NCI-H774 (cell line): ENCODE measurements at regions not wholly inside any gene's neighbourhood (a gene's known extent, or its start where the extent isn't known, plus 50 kb on each side); places are given as distances from the start of the nearest gene placed in this dataset.

Experiments
- DNase-seq: peaks from one replicate; lab custom pipeline; 2025; lab: John Stamatoyannopoulos, UW

DNA sequence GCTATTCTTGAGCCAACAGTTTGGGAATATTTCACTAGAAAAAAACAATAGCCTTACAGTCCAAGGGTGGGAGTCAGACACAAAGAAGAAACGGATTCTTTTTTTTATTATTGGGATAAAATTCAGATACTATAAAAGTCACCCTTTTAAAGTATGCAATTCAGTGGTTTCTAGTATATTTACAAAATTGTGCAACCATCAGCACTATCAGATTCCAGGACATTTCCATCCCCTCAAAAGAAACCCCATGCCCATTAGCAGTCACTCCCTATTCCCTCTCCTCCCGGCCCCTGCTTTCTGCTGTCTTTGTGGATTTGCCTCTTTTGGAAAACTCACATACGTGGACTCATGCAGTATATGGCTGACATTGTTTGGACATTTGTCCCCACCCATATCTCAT, 134.4 kb downstream of the C16orf95 start:
- DNase-seq: no peak

DNA sequence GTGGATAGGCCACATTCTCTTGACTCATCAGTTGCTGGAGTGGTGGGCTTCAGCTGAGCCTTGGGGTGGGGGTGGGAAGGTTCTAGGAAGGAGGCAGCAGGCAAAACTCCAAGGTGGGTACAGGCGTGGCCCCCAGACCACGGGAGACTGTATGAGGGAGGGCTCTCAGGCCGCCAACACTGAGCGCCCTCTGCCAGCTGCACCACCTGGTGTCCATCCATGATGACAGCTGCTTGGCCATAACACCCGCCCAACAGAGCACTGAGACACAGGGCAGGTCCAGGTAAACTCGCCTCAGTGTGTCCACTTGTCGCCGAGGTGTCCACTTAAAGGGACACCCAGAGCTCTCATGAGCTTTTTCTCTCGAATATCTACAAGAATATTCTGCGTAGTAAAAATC, 133.5 kb downstream of the C16orf95 start:
- no peak for DNase-seq

DNA sequence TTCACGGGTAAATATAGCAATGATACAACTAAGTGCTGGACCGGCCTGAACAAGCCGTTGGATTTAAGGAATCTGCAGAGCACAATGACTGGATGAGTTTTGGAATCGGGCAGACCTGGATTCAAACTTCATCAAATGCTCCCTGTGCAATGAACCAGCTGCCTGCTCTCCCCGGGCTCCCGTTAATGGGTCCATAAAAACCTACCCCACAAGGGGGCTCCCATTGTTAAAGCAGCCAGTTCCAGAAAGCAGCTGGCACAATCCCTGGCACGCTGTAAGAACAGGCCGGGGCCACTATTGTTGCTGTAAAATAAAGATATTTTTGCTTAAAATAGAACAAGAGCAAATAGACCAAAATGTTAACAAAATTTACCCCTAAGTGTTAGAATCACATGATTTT, 131.9 kb downstream of the C16orf95 start:
- DNase-seq: no peak

DNA sequence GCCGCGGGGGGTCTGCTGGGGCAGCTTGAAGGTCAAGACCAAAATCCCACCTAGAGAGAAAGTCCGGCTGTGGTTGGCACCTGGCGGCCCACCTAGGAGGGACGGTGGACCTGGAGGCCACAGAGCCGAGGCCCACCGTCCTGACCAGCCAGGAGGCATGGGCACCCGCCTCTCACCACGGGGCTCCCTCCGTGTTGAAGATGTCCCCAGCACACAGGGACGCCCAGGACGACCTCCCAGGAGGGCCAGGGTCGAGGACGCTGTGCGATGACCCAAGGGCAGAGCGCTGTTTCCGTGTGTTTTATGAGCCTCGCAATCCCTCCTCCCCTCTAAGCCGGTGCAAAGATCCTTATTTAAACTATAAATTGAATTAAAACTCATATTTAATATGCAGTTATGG, 131.2 kb downstream of the C16orf95 start:
- no peak for DNase-seq

DNA sequence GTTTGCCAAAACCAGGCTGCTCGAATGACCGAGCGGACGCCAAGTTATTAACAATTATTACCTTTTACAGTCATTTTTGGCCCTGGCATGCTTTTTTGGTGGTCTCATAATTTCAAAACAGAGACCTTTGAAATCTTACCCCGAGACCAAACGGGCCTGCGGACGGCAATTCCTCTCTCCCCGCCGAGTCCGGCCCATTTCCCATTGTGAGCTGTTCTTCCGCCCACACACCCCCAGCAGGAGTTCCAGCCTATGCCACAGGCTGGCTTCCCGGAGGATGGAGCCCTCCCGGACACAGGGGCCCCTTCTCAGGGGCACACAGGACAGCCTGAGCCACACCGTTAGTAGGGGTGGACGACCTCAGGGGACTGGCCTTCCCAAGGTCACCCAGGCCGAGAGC, 130.7 kb downstream of the C16orf95 start:
- no peak for DNase-seq

DNA sequence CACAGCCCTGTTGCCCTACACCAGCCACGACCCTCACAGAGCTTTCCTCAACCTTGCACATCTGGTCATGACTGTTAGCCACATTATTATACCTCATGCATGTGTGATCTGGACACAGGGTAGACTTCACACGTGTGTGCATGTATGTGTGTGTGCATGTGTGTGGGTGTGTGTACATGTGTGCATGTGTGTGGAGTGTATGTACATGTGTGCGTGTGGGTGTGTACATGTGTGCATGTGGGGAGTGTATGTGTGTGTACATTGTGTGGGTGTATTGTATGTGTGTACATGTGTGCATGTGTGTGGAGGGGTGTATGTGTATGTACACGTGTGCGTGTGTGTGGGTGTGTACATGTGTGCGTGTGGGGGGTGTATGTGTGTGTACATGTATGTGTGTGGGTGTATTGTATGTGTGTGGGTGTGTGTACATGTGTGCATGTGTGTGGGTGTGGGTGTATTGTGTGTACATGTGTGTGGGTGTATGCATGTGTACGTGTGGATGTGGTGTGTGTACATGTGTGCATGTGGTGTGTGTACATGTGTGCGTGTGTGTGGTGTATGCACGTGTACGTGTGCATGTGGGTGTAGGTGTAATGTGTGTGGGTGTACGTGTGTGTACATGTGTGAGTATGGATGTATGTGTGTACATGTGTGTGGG, 130.2 kb downstream of the C16orf95 start:
- no peak for DNase-seq

DNA sequence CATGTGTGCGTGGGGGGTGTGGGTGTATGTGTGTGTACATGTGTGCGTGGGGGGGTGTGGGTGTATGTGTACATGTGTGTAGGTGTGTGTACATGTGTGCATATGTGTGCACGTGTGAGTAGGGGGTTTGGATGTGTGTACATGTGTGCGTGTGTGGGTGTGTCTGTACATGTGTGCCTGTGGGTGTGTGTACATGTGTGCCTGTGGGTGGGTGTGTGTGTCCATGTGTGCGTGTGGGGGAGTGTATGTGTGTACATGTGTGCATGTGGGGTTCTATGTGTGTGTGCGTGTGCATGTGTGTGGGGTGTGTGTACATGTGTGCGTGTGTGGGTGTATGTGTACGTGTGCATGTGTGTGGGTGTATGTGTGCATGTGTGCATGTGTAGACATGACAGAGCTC, 129.1 kb downstream of the C16orf95 start:
- DNase-seq: no peak

DNA sequence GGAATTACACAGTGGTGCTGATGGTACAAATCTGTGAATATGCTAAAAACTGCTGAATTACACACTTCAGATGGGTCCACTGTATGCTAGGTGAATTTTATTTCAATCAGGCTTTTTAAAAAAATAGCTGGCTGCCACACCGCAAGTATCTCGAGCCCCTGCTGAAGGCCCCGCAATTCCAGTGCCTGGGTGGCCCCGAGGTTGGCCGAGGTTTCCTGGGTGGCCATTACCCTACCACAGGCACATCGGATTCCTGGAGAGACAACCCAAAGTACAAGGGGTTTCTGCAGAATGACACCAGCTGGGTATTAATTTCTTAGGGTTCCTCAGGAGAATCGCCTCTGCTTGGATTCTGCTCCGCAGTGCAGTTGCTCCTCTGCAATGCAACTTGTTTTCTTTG, 127.8 kb downstream of the C16orf95 start:
- DNase-seq: no peak

DNA sequence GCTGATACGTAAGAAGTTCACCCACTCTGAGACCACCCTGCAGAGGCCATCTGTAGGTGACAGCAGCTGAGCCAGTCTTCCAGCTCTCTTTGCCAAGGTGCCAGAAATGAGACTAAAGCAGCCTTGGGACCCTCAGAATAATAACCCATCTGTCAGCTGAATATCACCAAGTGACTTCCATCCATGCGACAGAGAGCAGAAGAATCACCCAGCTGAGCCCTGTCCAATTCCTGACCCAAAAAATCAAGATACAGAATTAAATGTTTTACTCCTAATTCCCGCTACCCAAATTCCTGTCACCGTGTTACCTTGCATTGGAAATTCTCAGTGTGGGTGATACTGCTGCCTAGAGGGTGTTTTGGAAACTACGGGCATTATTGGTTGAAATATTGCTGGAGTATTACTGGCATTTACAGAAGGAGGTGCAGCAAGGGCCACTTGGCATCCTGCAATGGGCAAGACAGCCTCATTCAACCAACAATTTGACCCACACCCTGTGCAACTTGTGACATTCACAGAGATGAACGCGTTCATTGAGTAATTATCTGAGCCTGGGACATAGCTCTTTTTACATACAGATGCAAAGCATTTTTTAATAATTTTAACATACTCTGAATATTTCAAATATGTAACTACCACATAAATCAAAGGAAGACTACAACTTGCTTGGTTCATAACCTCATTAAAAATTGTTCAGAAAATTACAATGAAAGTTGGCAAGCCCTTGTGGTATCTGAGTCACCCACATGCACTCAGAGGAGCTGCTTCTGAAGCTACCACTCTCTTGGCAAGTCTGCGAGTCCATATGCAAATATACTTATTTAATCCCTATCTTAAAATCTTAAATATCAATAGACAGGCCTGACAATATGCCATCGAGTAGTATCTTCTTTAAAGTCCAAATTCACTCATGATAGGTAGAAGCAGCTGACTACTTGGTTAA, 126.6 kb downstream of the C16orf95 start:
- DNase-seq: no peak

DNA sequence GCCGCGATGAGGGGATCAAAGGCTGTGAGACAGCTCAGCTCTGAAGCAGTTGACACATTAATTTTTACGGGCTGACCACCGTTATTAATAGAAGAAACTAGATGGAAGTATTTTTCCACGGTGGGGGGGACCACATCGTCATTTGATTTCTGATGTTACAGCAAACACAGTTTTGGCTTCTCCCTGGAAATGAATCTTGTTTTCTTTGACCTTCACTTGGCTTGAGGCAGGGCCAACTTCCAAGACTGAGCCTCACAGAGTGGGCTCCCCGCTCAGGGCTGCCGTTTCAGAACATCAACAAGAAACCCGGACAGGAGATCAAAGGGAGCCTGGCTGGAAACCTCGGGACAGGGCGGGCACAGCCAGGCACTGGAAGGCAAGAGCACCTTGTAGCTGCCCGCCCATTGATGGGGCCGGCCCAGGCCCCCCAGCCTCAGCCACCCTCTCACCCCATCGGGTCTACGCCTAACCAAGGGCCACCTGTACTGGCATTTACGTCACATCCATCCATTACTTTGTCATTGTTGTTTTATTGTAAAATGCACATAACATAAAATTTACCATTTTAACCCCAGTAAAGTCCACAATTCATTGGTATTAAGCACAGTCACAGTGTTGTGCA, 124.6 kb downstream of the C16orf95 start:
- DNase-seq: no peak

DNA sequence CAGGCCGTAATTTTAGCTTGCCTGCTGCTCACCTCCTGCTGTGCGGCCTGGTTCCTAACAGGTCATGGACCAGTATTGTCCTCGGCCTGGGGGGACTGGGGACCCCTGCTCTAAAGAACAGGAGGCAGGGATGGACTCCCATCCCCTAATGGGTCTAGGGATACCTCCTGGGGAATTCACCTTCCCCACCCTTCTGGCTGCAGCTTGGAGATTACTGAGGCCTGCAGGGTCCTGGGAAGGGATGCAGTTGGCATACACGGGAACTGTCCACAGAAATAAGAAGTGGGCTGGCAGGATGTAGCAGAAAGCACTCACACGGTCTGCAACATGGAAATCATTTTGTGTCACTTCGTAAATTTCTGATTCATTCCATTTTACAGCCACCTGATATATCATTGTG, 123.0 kb downstream of the C16orf95 start:
- no peak for DNase-seq

DNA sequence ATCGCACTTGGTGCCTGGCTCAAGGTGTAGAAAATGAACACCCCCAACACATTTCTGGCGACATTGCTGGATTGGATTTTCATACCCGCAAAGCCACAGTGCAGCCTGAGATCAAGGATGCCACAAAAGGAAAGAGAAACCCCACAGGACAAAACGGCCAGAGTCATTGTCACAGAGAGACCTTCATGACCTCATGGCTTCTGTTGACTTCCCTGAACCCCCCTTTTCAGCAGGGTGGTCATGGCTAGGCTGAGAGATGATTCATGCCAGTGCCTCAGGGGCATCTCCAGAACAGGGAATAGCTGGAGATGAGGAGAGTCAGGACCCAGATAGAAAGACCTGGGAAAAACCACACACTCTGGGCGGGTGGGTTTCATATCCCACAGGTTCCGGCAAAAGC, 122.0 kb downstream of the C16orf95 start:
- DNase-seq: no peak

DNA sequence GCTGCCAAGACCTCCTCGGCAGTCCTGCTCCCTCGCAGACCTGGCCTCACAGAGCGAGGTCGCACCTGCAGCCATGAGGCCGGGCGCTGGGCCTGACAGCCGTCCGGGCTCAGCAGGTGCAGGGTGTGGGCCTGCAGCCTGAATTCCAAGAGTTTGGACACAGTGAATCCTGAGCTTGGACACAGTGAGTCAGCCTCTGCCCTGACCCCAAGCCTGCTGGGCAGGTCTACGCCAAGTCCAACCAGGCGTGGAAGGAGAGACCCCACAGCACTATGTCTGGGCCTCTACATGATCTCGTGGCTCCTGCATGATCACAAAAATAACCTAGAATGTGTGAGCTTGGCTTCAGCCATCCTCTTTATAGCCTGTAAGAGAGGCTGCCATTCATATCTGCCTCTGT, 121.0 kb downstream of the C16orf95 start:
- DNase-seq: no peak

DNA sequence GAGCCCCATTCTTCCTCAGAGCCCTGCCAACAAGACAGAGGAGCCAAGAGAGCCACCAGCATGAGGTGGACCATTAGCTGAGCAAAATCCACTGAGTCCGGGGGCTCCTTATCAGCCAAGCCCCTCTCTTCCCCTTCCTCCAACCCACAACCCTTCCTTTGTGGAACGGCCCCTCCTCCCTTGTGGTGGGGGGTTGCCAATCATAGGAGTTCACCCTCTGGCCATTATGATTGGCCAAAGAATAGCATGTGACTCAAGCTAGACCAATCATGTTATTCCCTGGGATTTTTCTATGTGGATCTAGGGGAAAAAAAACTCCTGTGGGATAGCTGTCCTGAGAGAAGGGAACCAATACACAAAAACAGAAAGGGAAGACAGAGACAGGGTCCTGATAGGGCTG, 120.5 kb downstream of the C16orf95 start:
- DNase-seq: no peak

DNA sequence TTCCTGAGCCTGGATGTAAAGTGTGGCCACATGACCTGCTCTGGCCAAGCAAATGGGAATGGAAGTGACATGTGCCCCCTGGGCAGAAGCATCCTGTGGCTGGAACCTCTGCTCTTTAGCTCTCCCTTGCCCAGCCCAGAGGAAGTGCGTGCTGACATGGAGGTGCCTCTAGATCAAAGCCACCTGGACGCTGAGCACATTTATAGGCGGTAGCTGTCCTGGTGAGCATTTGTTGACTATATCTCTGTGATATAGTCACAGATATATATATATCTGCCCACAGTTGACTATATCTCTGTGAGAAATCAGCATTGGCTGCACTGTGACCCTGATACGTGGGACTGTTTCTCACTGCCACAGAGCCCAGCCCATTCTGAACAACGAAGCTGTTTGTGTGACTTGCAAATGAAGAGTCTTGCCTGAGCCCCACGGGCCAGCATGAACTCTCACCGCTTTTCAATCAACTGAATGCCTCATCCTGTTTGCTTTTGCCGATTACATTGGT, 118.8 kb downstream of the C16orf95 start:
- no peak for DNase-seq

DNA sequence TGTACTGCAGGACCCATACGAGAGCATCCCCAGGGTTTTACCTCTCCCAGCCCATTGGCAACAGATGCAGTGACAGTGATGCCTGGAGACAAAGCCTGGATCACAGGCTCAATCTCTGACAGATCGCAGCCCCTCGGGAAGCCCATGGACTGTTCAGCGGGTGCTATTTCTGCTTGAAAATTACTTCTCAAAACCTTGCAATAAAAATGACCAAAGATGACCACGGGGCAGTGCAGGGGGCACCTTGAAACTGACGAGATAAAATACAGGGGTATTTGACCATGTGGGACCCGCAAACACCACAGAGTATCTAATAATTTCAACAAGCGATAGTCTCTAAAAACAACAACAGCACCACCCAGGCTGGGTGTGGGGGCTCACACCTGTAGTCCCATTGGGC, 118.3 kb downstream of the C16orf95 start:
- no peak for DNase-seq

DNA sequence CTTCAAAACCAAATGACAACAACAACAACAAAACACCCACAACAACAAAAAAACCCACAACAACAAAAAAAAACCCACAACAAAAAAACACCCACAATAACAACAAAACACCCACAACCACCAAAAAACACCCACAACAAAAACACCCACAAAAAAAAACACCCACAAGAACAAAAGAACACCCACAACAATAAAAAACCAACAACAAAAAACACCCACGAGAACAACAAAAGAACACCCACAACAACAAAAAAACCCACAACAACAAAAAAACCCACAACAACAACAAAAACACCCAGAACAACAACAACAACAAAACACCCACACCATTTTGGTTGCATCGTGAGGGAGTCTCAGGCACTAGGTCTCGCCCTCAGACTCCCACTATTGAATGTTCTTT, 117.8 kb downstream of the C16orf95 start:
- no peak for DNase-seq

DNA sequence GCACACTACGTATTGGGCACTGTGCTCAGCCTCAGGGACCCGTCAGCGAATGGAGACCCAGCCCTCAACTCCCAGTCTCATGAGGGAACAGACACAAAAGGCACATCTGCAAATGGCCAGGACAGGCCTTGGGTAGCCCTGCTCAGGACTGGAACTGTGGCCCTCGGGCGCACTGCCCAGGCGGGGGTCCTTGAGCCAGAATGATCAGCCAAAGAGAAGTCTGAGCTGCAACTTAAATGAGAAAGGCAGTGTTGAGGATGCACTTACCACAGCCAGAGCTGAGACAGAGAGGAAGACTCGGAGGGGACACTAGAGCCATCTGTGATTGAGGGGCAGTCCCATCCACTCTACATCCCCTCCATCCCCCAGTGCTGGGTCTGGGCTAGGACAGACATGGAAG, 117.3 kb downstream of the C16orf95 start:
- no peak for DNase-seq

DNA sequence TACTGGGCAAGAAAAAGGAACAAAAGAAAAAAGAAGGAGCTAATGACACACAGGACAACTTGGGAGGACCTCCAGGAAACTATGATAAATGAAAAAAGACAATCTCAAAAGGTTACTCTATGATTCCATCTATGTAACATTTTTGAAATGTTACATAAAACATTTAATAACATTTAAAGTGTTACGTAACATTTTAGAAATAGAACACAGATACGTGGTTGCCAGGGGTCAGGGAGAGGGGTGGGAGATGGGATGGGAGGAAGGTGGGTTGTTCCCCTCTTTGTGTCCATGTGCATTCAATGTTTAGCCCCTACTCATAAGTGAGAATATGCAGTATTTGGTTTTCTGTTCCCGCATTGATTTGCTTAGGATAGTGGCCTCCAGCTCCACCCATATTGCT, 116.6 kb downstream of the C16orf95 start:
- no peak for DNase-seq

DNA sequence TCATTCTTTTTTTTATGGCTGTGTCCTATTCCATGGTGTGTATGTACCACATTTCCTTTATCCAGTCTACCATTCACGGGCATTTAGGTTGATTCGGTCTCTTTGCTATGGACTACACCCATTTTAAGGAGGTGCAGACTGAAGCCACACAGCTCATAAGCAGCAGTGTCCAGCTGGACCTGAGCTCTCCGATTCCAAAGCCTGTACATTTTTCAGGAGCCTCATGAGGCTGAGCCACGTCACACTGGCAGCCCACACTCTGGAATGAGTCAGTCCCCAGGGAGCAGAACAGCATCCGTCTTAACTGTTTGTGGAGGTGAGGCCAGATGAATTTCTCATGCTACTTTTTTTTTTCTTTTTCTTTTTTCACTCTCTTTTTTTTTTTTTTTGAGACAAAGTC, 116.1 kb downstream of the C16orf95 start:
- no peak for DNase-seq

DNA sequence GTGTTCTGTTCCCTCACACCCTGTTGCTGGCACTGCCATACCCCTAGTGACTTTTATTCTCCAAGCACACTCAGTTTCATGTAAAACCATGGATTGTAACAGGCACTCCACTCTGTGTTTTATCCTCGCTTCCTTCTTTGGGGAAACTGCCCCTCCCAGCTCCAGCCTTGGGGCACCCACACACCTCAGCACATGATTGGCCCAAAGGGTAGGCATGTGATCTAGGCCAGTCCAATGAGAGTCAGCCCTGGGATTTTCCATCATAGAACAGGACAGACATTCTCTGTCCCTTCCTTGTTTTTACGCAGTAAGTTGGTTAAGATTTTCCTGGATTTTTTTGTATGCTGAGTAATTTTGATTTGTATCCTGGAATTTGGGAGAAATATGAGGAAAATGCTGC, 115.4 kb downstream of the C16orf95 start:
- DNase-seq: no peak

DNA sequence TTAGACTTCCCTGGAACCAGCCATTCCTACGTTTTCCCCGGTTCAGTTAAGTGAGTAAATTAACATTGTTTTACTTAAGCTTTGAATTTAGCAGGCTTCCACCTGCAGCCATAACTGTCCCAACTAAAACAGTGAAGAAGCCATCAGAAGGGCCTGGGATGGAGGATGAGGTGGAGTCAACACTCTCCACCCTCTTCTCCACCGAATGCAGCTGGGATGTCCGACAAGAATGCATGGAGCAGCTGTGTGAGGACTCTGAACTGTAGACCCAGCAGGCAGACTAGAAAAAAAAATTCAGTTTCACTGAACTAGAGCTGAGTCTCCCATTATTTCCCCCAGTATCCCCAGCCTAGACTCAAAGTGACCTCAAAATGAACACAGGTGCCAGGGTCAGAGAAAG, 114.8 kb downstream of the C16orf95 start:
- no peak for DNase-seq

DNA sequence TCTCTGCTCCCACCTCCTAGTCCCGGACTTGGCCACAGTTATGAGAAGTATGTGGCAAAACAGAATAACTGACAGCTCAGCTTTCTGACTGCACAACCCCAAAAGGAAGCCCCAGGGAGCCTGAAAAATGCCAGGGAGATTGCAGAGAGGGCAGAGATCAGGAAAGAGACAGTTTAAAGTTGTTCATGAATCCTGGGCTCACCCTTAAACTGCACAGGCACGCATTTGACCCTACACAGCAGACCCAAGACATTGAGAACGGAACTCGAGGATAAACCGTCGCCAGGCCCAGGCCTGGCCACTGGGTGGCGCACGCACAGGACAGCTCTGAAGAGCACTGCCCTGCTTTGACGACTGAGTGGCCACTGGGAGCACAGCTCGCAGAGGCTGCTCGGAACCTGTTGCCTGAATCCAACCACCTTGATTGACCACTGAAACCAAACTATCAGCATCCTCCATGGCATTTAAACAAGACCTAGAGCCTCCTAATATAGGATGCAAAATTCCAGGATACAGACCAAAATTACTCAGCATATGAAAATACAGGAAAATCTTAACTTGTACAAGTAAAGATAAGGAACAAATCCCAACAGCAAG, 114.0 kb downstream of the C16orf95 start:
- DNase-seq: no peak
